ENCODE measurements at regions not wholly inside any gene's neighbourhood (a gene's known extent, or its start where the extent isn't known, plus 50 kb on each side); places are given as distances from the start of the nearest gene placed in this dataset.

DNA sequence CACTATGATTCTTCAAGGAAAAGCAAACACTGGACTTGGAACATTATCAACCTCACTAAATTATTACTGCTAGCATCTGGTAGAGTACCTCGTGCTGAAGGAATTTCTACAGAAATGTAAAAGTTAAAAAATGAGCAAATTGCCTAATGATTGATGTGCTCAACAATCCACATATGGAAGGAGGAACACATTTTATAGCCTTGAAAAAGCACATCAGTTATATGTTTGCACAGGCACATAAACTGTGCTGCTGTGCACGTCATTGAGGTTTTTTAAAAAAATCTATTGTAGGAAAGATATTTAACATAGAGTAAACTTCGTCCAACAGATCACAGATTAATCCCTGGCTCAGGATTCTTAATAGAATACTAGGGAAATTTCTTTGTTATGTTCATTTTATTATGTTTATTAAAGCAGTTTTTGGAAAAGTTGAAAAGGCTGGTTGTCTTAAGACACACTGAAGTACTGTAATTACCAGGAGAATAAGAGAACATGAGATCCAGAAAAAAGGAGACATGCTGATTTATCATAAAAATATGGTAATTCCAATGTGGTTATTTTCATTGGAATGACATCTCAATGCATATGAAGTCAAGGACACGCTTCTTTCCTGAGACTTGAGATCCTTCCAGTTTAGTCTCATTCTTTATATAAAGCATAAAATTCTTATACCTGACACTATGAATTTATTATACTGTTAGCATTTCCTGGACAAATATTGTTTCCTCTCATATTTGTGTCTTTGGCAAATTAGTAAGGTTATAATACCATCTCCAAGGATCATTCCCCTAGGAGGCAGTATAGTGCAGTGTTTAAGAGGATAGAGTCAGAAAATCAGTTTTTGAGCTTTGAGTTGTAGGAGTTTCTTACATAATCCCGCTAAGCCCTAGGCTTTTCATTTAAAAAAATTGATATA is 511.1 kb downstream of the TENT5A start:
- Histone ChIP-seq H3K27ac (ENCODE audit: extremely low read depth, low read depth, low read length) (no peak overlapping the region), H3K9me3 (ENCODE audit: control insufficient read depth, insufficient read depth, low read depth, low read length) (no peaks in the 10 kb centered on the region), H3K4me3 (ENCODE audit: low read depth, low read length) (no peak overlapping the region), H3K4me1 (ENCODE audit: control insufficient read depth, insufficient read depth, low read length) (no peaks in the 10 kb centered on the region), H3K36me3 (ENCODE audit: control insufficient read depth in 2 of 2, insufficient read depth in 1 of 2, low read length in 2 of 2) (no peaks in the 10 kb centered on the region)
- TF ChIP-seq, protein P1, sequence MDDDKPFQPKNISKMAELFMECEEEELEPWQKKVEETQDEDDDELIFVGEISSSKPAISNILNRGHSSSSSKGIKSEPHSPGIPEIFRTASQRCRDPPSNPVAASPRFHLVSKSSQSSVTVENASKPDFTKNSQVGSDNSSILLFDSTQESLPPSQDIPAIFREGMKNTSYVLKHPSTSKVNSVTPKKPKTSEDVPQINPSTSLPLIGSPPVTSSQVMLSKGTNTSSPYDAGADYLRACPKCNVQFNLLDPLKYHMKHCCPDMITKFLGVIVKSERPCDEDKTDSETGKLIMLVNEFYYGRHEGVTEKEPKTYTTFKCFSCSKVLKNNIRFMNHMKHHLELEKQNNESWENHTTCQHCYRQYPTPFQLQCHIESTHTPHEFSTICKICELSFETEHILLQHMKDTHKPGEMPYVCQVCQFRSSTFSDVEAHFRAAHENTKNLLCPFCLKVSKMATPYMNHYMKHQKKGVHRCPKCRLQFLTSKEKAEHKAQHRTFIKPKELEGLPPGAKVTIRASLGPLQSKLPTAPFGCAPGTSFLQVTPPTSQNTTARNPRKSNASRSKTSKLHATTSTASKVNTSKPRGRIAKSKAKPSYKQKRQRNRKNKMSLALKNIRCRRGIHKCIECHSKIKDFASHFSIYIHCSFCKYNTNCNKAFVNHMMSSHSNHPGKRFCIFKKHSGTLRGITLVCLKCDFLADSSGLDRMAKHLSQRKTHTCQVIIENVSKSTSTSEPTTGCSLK (tag by site-specific recombination; IDR thresholded peaks at IDR 0.05): no peak
- TF ChIP-seq ZFP41 (tag by site-specific recombination; IDR thresholded peaks at IDR 0.05; ENCODE audit: borderline replicate concordance) (no peak), MYNN (tag by site-specific recombination; IDR thresholded peaks at IDR 0.05; ENCODE audit: borderline replicate concordance) (no peak), ZNF654 (tag by site-specific recombination; IDR thresholded peaks at IDR 0.05; ENCODE audit: low read depth) (peak; percentile 7; the same call in 1 of the 2 replicates), ZFP69B (tag by site-specific recombination; IDR thresholded peaks at IDR 0.05) (no peak), SP2 (tag by site-specific recombination; IDR thresholded peaks at IDR 0.05) (no peak), ZFP3 (tag by site-specific recombination; IDR thresholded peaks at IDR 0.05; ENCODE audit: low read depth) (no peak)
- TF ChIP-seq, protein P2, sequence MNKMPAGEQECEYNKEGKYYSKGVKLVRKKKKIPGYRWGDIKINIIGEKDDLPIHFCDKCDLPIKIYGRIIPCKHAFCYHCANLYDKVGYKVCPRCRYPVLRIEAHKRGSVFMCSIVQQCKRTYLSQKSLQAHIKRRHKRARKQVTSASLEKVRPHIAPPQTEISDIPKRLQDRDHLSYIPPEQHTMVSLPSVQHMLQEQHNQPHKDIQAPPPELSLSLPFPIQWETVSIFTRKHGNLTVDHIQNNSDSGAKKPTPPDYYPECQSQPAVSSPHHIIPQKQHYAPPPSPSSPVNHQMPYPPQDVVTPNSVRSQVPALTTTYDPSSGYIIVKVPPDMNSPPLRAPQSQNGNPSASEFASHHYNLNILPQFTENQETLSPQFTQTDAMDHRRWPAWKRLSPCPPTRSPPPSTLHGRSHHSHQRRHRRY (tag by site-specific recombination; IDR thresholded peaks at IDR 0.05): no peak
- CTCF ChIA-PET: interaction anchor here (0.6 to 1.2 kb wide), 6 partner anchors 16 to 482 kb away, joined by 3 to 4 read pairs (median 3); no protein-coding TSS in a partner anchor
- POLR2A ChIA-PET: interaction anchor here (1.2 kb wide), 2 partner anchors 511 to 512 kb away, joined by 3 to 5 read pairs; partner anchors contain the start of gene TENT5A

DNA sequence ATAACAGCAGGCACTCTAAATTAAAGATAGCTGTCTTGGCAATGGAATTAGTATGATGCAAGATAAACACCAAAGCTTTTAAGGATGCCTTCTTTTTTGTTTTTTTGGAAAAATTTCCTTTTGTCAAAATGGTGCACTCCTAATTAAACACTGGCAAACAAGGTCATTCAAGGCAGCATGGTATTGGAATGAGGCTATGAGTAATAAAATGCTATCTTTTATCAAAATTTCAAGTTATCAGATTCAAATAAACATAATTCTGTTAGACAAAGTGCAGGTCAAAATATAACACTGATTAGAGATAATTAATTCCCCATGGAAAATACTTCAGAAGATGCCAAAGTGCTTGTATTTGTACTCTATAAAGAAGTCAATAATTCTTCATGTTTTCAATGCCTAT is 514.1 kb downstream of the TENT5A start:
- Histone ChIP-seq H3K4me1 (ENCODE audit: control insufficient read depth, insufficient read depth, low read length) (no peaks in the 10 kb centered on the region), H3K9me3 (ENCODE audit: control insufficient read depth, insufficient read depth, low read depth, low read length) (no peaks in the 10 kb centered on the region), H3K36me3 (ENCODE audit: control insufficient read depth in 2 of 2, insufficient read depth in 1 of 2, low read length in 2 of 2) (no peaks in the 10 kb centered on the region), H3K4me3 (ENCODE audit: low read depth, low read length) (no peak overlapping the region), H3K27ac (ENCODE audit: extremely low read depth, low read depth, low read length) (no peak overlapping the region)
- ChIA-PET POLR2A (no interaction called here), CTCF (interaction anchor here (0.7 to 1.3 kb wide), 2 partner anchors 12 to 515 kb away, joined by 3 read pairs; no protein-coding TSS in a partner anchor)
- TF ChIP-seq ZNF23 (tag by site-specific recombination; IDR thresholded peaks at IDR 0.05; ENCODE audit: borderline replicate concordance) (no peak), ZNF555 (tag by site-specific recombination; conservative IDR thresholded peaks at IDR 0.05) (no peak), REPIN1 (tag by site-specific recombination; IDR thresholded peaks at IDR 0.05; ENCODE audit: low read depth) (no peak), KLF8 (tag by site-specific recombination; IDR thresholded peaks at IDR 0.05) (no peak), ZNF701 (tag by site-specific recombination; IDR thresholded peaks at IDR 0.05) (no peak), ZNF302 (tag by site-specific recombination; IDR thresholded peaks at IDR 0.05; ENCODE audit: low read depth) (no peak), ZBTB21 (tag by site-specific recombination; IDR thresholded peaks at IDR 0.05) (no peak), HOXD13 (CRISPR knock-in tag; IDR thresholded peaks at IDR 0.05; ENCODE audit: borderline replicate concordance) (no peak), ZNF248 (tag by site-specific recombination; IDR thresholded peaks at IDR 0.05) (no peak), ZNF530 (tag by site-specific recombination; IDR thresholded peaks at IDR 0.05; ENCODE audit: low read depth) (no peak)
- TF ChIP-seq, protein P3, sequence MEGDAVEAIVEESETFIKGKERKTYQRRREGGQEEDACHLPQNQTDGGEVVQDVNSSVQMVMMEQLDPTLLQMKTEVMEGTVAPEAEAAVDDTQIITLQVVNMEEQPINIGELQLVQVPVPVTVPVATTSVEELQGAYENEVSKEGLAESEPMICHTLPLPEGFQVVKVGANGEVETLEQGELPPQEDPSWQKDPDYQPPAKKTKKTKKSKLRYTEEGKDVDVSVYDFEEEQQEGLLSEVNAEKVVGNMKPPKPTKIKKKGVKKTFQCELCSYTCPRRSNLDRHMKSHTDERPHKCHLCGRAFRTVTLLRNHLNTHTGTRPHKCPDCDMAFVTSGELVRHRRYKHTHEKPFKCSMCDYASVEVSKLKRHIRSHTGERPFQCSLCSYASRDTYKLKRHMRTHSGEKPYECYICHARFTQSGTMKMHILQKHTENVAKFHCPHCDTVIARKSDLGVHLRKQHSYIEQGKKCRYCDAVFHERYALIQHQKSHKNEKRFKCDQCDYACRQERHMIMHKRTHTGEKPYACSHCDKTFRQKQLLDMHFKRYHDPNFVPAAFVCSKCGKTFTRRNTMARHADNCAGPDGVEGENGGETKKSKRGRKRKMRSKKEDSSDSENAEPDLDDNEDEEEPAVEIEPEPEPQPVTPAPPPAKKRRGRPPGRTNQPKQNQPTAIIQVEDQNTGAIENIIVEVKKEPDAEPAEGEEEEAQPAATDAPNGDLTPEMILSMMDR (tag by site-specific recombination; IDR thresholded peaks at IDR 0.05): no peak
- TF ChIP-seq, protein P4, sequence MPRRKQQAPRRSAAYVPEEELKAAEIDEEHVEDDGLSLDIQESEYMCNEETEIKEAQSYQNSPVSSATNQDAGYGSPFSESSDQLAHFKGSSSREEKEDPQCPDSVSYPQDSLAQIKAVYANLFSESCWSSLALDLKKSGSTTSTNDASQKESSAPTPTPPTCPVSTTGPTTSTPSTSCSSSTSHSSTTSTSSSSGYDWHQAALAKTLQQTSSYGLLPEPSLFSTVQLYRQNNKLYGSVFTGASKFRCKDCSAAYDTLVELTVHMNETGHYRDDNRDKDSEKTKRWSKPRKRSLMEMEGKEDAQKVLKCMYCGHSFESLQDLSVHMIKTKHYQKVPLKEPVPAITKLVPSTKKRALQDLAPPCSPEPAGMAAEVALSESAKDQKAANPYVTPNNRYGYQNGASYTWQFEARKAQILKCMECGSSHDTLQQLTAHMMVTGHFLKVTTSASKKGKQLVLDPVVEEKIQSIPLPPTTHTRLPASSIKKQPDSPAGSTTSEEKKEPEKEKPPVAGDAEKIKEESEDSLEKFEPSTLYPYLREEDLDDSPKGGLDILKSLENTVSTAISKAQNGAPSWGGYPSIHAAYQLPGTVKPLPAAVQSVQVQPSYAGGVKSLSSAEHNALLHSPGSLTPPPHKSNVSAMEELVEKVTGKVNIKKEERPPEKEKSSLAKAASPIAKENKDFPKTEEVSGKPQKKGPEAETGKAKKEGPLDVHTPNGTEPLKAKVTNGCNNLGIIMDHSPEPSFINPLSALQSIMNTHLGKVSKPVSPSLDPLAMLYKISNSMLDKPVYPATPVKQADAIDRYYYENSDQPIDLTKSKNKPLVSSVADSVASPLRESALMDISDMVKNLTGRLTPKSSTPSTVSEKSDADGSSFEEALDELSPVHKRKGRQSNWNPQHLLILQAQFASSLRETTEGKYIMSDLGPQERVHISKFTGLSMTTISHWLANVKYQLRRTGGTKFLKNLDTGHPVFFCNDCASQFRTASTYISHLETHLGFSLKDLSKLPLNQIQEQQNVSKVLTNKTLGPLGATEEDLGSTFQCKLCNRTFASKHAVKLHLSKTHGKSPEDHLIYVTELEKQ (tag by site-specific recombination; IDR thresholded peaks at IDR 0.05; ENCODE audit: borderline replicate concordance): no peak
- TF ChIP-seq, protein P5, sequence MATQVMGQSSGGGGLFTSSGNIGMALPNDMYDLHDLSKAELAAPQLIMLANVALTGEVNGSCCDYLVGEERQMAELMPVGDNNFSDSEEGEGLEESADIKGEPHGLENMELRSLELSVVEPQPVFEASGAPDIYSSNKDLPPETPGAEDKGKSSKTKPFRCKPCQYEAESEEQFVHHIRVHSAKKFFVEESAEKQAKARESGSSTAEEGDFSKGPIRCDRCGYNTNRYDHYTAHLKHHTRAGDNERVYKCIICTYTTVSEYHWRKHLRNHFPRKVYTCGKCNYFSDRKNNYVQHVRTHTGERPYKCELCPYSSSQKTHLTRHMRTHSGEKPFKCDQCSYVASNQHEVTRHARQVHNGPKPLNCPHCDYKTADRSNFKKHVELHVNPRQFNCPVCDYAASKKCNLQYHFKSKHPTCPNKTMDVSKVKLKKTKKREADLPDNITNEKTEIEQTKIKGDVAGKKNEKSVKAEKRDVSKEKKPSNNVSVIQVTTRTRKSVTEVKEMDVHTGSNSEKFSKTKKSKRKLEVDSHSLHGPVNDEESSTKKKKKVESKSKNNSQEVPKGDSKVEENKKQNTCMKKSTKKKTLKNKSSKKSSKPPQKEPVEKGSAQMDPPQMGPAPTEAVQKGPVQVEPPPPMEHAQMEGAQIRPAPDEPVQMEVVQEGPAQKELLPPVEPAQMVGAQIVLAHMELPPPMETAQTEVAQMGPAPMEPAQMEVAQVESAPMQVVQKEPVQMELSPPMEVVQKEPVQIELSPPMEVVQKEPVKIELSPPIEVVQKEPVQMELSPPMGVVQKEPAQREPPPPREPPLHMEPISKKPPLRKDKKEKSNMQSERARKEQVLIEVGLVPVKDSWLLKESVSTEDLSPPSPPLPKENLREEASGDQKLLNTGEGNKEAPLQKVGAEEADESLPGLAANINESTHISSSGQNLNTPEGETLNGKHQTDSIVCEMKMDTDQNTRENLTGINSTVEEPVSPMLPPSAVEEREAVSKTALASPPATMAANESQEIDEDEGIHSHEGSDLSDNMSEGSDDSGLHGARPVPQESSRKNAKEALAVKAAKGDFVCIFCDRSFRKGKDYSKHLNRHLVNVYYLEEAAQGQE (tag by site-specific recombination; IDR thresholded peaks at IDR 0.05): no peak
